NK-92 treated with Interleukin-12 subunit alpha and Interleukin-12 subunit beta, amount 100 ng/mL, for 24 hours (cell line): ENCODE measurements at regions not wholly inside any gene's neighbourhood (a gene's known extent, or its start where the extent isn't known, plus 50 kb on each side); places are given as distances from the start of the nearest gene placed in this dataset.

Experiments
- DNase-seq: peaks from one replicate; lab custom pipeline; 2025; lab: John Stamatoyannopoulos, UW

- no peak for DNase-seq
Observed at GRCh38 chr7:156157409-156158012, 345.2 kb upstream of the SHH start.

GRCh38 chr7:156156734-156157408 is 344.6 kb upstream of the SHH start:
- DNase-seq: peak; percentile 9

- DNase-seq: no peak
Observed at GRCh38 chr7:156155988-156156733, 343.9 kb upstream of the SHH start.

- DNase-seq: no peak
Observed at GRCh38 chr7:156153590-156153989, 341.3 kb upstream of the SHH start.

- DNase-seq: no peak
Observed at GRCh38 chr7:156152390-156152789, 340.1 kb upstream of the SHH start.

GRCh38 chr7:156151658-156152057 is 339.4 kb upstream of the SHH start:
- no peak for DNase-seq

GRCh38 chr7:156151078-156151477 is 338.8 kb upstream of the SHH start:
- DNase-seq: no peak

GRCh38 chr7:156148995-156149394 is 336.7 kb upstream of the SHH start:
- no peak for DNase-seq

- no peak for DNase-seq
Observed at GRCh38 chr7:156148547-156148946, 336.3 kb upstream of the SHH start.

- no peak for DNase-seq
Observed at GRCh38 chr7:156147756-156148504, 335.7 kb upstream of the SHH start.

- DNase-seq: no peak
Observed at GRCh38 chr7:156147104-156147503, 334.8 kb upstream of the SHH start.

GRCh38 chr7:156145996-156146395 is 333.7 kb upstream of the SHH start:
- DNase-seq: no peak

GRCh38 chr7:156145184-156145583 is 332.9 kb upstream of the SHH start:
- no peak for DNase-seq

GRCh38 chr7:156143683-156144082 is 331.4 kb upstream of the SHH start:
- DNase-seq: no peak

- no peak for DNase-seq
Observed at GRCh38 chr7:156143158-156143557, 330.9 kb upstream of the SHH start.

GRCh38 chr7:156141941-156142340 is 329.7 kb upstream of the SHH start:
- no peak for DNase-seq

- DNase-seq: no peak
Observed at GRCh38 chr7:156140896-156141295, 328.6 kb upstream of the SHH start.

GRCh38 chr7:156140447-156140846 is 328.2 kb upstream of the SHH start:
- no peak for DNase-seq

GRCh38 chr7:156139633-156140032 is 327.4 kb upstream of the SHH start:
- DNase-seq: no peak

GRCh38 chr7:156139112-156139511 is 326.8 kb upstream of the SHH start:
- DNase-seq: no peak

- no peak for DNase-seq
Observed at GRCh38 chr7:156131881-156132280, 319.6 kb upstream of the SHH start.

- DNase-seq: no peak
Observed at GRCh38 chr7:156129522-156129921, 317.3 kb upstream of the SHH start.

- no peak for DNase-seq
Observed at GRCh38 chr7:156128496-156128895, 316.2 kb upstream of the SHH start.
